GM23338 (cell line): ENCODE measurements at regions not wholly inside any gene's neighbourhood (a gene's known extent, or its start where the extent isn't known, plus 50 kb on each side); places are given as distances from the start of the nearest gene placed in this dataset.

Source experiments
- CREB1 ChIP-seq: fragments of 250-450 bp; sonication (Bioruptor Pico); IDR thresholded peaks from 2 replicates; pipeline ENCODE4 v1.5.0; 2020; ENCODE audit warnings: low read depth, mild to moderate bottlenecking, moderate library complexity
- EZH2 ChIP-seq: fragments of 200-600 bp; sonication (generic); IDR thresholded peaks from one replicate; pipeline ENCODE4 v1.8.0; 2017; ENCODE audit warnings: antibody characterized with exemption, mild to moderate bottlenecking, low read depth; ENCODE audit not compliant: unreplicated experiment
- POLR2AphosphoS5 ChIP-seq: IDR thresholded peaks from 2 replicates; pipeline ENCODE4 v1.6.1; 2016; ENCODE audit warnings: antibody characterized with exemption, low read depth
- STAT1 ChIP-seq: IDR thresholded peaks from one replicate; pipeline ENCODE4 v1.6.1; 2016; ENCODE audit warnings: antibody characterized with exemption; ENCODE audit not compliant: unreplicated experiment
- TF ChIP-seq, protein P1 (sequence below): IDR thresholded peaks from one replicate; pipeline ENCODE4 v1.6.1; 2018; ENCODE audit warnings: antibody characterized with exemption; ENCODE audit not compliant: unreplicated experiment
- TF ChIP-seq, protein P2 (sequence below), 2 experiments: fragments of 200-600 bp in 1 of 2; sonication (generic) in 1 of 2; conservative IDR thresholded peaks; 2 replicates each; pipeline versions ENCODE4 v1.5.1 to v1.6.1; 2016 to 2017; ENCODE audit warnings: antibody characterized with exemption in 2 of 2, low read depth in 2 of 2, mild to moderate bottlenecking in 2 of 2, moderate library complexity in 1 of 2
- TF ChIP-seq, protein P3 (sequence below): fragments of 250-450 bp; sonication (Bioruptor Pico); IDR thresholded peaks from 2 replicates; pipeline ENCODE4 v1.5.0; 2020; ENCODE audit warnings: mild to moderate bottlenecking, moderate library complexity

DNA sequence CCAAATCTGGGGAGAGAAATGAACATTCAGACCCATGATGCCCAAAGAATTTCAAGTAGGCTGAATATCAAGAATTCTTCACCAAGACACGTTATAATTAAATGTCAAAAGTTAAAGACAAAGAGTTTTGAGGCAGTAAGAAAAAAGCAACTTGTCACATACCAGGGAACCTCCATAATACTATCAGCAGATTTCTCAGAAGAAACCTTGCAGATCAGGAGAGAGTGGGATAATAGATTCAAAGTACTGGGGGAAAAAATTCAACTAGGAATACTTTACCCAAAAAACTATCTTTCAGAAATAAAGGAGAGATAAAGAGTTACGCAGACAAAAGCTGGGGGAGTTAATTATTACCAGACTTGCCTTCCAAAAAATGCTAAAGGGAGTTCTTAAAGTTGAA is 516.0 kb downstream of the CETN3 start:
- TF ChIP-seq, protein P1, sequence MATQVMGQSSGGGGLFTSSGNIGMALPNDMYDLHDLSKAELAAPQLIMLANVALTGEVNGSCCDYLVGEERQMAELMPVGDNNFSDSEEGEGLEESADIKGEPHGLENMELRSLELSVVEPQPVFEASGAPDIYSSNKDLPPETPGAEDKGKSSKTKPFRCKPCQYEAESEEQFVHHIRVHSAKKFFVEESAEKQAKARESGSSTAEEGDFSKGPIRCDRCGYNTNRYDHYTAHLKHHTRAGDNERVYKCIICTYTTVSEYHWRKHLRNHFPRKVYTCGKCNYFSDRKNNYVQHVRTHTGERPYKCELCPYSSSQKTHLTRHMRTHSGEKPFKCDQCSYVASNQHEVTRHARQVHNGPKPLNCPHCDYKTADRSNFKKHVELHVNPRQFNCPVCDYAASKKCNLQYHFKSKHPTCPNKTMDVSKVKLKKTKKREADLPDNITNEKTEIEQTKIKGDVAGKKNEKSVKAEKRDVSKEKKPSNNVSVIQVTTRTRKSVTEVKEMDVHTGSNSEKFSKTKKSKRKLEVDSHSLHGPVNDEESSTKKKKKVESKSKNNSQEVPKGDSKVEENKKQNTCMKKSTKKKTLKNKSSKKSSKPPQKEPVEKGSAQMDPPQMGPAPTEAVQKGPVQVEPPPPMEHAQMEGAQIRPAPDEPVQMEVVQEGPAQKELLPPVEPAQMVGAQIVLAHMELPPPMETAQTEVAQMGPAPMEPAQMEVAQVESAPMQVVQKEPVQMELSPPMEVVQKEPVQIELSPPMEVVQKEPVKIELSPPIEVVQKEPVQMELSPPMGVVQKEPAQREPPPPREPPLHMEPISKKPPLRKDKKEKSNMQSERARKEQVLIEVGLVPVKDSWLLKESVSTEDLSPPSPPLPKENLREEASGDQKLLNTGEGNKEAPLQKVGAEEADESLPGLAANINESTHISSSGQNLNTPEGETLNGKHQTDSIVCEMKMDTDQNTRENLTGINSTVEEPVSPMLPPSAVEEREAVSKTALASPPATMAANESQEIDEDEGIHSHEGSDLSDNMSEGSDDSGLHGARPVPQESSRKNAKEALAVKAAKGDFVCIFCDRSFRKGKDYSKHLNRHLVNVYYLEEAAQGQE = no peak
- no peak for TF ChIP-seq EZH2
- TF ChIP-seq, protein P2, sequence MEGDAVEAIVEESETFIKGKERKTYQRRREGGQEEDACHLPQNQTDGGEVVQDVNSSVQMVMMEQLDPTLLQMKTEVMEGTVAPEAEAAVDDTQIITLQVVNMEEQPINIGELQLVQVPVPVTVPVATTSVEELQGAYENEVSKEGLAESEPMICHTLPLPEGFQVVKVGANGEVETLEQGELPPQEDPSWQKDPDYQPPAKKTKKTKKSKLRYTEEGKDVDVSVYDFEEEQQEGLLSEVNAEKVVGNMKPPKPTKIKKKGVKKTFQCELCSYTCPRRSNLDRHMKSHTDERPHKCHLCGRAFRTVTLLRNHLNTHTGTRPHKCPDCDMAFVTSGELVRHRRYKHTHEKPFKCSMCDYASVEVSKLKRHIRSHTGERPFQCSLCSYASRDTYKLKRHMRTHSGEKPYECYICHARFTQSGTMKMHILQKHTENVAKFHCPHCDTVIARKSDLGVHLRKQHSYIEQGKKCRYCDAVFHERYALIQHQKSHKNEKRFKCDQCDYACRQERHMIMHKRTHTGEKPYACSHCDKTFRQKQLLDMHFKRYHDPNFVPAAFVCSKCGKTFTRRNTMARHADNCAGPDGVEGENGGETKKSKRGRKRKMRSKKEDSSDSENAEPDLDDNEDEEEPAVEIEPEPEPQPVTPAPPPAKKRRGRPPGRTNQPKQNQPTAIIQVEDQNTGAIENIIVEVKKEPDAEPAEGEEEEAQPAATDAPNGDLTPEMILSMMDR (conservative IDR thresholded peaks at IDR 0.05; ENCODE audit: low read depth in 2 of 2) = no peak
- no peak for TF ChIP-seq CREB1 (CRISPR knock-in tag)
- TF ChIP-seq POLR2AphosphoS5 = no peak
- TF ChIP-seq, protein P3, sequence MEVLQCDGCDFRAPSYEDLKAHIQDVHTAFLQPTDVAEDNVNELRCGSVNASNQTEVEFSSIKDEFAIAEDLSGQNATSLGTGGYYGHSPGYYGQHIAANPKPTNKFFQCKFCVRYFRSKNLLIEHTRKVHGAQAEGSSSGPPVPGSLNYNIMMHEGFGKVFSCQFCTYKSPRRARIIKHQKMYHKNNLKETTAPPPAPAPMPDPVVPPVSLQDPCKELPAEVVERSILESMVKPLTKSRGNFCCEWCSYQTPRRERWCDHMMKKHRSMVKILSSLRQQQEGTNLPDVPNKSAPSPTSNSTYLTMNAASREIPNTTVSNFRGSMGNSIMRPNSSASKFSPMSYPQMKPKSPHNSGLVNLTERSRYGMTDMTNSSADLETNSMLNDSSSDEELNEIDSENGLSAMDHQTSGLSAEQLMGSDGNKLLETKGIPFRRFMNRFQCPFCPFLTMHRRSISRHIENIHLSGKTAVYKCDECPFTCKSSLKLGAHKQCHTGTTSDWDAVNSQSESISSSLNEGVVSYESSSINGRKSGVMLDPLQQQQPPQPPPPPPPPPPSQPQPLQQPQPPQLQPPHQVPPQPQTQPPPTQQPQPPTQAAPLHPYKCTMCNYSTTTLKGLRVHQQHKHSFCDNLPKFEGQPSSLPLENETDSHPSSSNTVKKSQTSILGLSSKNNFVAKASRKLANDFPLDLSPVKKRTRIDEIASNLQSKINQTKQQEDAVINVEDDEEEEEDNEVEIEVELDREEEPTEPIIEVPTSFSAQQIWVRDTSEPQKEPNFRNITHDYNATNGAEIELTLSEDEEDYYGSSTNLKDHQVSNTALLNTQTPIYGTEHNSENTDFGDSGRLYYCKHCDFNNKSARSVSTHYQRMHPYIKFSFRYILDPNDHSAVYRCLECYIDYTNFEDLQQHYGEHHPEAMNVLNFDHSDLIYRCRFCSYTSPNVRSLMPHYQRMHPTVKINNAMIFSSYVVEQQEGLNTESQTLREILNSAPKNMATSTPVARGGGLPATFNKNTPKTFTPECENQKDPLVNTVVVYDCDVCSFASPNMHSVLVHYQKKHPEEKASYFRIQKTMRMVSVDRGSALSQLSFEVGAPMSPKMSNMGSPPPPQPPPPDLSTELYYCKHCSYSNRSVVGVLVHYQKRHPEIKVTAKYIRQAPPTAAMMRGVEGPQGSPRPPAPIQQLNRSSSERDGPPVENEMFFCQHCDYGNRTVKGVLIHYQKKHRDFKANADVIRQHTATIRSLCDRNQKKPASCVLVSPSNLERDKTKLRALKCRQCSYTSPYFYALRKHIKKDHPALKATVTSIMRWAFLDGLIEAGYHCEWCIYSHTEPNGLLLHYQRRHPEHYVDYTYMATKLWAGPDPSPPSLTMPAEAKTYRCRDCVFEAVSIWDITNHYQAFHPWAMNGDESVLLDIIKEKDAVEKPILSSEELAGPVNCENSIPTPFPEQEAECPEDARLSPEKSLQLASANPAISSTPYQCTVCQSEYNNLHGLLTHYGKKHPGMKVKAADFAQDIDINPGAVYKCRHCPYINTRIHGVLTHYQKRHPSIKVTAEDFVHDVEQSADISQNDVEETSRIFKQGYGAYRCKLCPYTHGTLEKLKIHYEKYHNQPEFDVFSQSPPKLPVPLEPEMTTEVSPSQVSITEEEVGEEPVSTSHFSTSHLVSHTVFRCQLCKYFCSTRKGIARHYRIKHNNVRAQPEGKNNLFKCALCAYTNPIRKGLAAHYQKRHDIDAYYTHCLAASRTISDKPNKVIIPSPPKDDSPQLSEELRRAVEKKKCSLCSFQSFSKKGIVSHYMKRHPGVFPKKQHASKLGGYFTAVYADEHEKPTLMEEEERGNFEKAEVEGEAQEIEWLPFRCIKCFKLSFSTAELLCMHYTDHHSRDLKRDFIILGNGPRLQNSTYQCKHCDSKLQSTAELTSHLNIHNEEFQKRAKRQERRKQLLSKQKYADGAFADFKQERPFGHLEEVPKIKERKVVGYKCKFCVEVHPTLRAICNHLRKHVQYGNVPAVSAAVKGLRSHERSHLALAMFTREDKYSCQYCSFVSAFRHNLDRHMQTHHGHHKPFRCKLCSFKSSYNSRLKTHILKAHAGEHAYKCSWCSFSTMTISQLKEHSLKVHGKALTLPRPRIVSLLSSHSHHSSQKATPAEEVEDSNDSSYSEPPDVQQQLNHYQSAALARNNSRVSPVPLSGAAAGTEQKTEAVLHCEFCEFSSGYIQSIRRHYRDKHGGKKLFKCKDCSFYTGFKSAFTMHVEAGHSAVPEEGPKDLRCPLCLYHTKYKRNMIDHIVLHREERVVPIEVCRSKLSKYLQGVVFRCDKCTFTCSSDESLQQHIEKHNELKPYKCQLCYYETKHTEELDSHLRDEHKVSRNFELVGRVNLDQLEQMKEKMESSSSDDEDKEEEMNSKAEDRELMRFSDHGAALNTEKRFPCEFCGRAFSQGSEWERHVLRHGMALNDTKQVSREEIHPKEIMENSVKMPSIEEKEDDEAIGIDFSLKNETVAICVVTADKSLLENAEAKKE (CRISPR knock-in tag) = no peak
- TF ChIP-seq STAT1 = no peak
